Ascending aorta (tissue), 2 donors: ENCODE measurements at regions not wholly inside any gene's neighbourhood (a gene's known extent, or its start where the extent isn't known, plus 50 kb on each side); places are given as distances from the start of the nearest gene placed in this dataset.

Experiments used
- DNase-seq, 2 donors: peaks; one replicate each; pipeline ENCODE4 v3.0.0-alpha.2; 2019; ENCODE audit warnings: low spot score in 2 of 2
- H3K27ac ChIP-seq, 2 donors: fragments of 200-600 bp; sonication (generic); one replicate each; pipeline ENCODE4 v1.5.1; 2016 to 2017; ENCODE audit warnings: mild to moderate bottlenecking in 1 of 2
- H3K27me3 ChIP-seq: fragments of 200-600 bp; sonication (generic); one replicate; pipeline ENCODE4 v1.5.1; 2017
- H3K36me3 ChIP-seq, 2 donors: fragments of 200-600 bp; sonication (generic); one replicate each; pipeline ENCODE4 v1.5.1; 2016
- H3K4me1 ChIP-seq, 2 donors: fragments of 200-600 bp; sonication (generic); one replicate each; pipeline ENCODE4 v1.5.1; 2016 to 2017; ENCODE audit warnings: mild to moderate bottlenecking in 1 of 2
- H3K4me3 ChIP-seq, 2 donors: fragments of 200-600 bp; sonication (generic); one replicate each; pipeline ENCODE4 v1.5.1; 2016 to 2017; ENCODE audit warnings: mild to moderate bottlenecking in 1 of 2
- H3K9me3 ChIP-seq, 2 donors: fragments of 200-600 bp; sonication (generic); one replicate each; pipeline ENCODE4 v1.5.1; 2016
- intact Hi-C: fragments of 100-400 bp; cut with DNase I; formaldehyde crosslinking; loops from one replicate; pipeline ENCODE4 v1.15.1; 2023
- TF ChIP-seq, protein P1 (sequence below), 3 experiments: fragments of 200-600 bp in 2 of 3; fragments of 450-650 bp in 1 of 3; sonication (generic) in 2 of 3; IDR thresholded peaks; one replicate each; pipeline ENCODE4 v1.5.1; 2016 to 2019; ENCODE audit warnings: antibody characterized with exemption in 3 of 3, mild to moderate bottlenecking in 1 of 3, moderate library complexity in 1 of 3

DNA sequence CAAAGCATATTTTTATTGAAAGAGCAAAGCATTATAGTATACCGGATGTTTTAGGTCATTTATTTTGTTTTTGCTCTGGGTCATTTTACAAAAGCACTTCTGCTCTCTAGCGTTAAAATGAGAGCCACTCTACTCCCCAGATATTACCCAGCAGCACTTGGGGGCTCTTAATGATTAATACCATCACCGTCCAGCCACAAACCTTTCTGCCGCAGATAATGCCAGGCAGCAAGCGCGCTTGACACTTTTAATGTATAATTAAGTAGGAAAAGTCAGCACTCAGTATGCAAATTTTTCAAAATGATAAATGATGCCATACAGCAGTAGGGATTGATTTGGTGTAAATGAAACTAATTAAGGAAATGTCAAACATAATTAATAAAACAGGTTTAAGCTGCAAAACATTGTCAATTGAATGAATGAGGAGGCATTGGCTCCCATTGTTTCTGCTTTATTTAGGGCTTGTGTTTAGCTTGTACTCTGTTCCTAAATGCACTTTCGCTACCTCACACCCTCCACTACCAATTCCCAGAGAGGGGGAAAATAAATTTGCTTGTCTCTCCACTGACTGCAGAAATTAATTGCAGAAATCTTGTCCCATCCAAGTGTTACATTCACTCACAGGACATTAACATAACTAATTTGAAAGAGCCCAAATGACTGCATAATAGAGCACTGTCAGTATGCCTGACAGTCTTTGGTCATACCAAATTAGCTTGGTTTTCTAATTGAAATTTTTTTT lies 358.8 kb upstream of the ARRDC3 start:
- Histone ChIP-seq H3K36me3 (no peaks in the 10 kb centered on the region), H3K27ac (no peak overlapping the region), H3K27me3 (no peaks in the 10 kb centered on the region), H3K9me3 (no peaks in the 10 kb centered on the region), H3K4me1 (no peaks in the 10 kb centered on the region), H3K4me3 (no peak overlapping the region)
- DNase-seq, result no peak
- TF ChIP-seq, protein P1, sequence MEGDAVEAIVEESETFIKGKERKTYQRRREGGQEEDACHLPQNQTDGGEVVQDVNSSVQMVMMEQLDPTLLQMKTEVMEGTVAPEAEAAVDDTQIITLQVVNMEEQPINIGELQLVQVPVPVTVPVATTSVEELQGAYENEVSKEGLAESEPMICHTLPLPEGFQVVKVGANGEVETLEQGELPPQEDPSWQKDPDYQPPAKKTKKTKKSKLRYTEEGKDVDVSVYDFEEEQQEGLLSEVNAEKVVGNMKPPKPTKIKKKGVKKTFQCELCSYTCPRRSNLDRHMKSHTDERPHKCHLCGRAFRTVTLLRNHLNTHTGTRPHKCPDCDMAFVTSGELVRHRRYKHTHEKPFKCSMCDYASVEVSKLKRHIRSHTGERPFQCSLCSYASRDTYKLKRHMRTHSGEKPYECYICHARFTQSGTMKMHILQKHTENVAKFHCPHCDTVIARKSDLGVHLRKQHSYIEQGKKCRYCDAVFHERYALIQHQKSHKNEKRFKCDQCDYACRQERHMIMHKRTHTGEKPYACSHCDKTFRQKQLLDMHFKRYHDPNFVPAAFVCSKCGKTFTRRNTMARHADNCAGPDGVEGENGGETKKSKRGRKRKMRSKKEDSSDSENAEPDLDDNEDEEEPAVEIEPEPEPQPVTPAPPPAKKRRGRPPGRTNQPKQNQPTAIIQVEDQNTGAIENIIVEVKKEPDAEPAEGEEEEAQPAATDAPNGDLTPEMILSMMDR (IDR thresholded peaks at IDR 0.05), result no peak
- intact Hi-C loops, result no loop called here

DNA sequence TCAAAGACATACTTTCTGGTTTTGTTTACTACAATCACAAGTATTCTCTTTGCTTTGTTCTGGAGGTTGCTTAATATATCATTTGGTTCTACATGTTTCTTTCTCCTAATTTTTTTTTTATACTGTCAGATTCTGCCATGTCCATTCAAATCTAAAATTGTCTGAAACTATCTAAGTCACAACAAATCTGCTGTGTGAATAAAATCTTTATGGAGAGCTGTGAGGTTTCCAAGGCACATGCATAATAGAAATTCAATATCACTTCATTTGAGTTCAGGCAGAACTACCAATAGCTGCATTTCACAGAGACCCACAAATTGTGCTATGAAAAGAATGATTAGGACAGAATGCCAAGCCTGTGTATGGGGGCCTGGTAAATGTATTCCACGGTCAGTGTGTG lies 346.9 kb upstream of the ARRDC3 start:
- no peak for DNase-seq
- intact Hi-C loops, result no loop called here
- H3K9me3 ChIP-seq, result no peaks in the 10 kb centered on the region
- TF ChIP-seq, protein P1 (IDR thresholded peaks at IDR 0.05), result no peak
- no peak overlapping the region for H3K27ac ChIP-seq
- H3K4me1 ChIP-seq, result no peaks in the 10 kb centered on the region
- no peaks in the 10 kb centered on the region for H3K27me3 ChIP-seq
- H3K36me3 ChIP-seq, result no peaks in the 10 kb centered on the region
- H3K4me3 ChIP-seq, result no peak overlapping the region

DNA sequence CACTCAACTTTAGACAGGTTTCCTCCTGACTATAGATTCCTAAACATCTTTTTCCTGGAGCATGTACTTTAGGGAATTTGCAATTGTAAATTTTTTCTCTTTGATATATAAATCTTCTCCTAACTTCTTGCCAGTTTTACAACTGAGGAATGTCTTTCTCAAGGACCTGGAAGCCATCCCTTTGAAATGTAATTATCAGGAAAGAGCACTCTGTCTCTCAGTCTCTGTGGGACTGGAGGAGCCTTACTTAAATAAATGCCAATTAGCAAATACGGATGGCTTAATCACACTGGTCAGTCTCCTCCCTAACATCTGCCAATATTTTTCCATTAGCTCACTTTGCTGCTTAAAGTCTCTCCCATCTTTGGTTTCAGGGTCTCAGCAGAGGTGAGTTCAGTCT lies 344.3 kb upstream of the ARRDC3 start:
- H3K27me3 ChIP-seq, result no peaks in the 10 kb centered on the region
- TF ChIP-seq, protein P1 (IDR thresholded peaks at IDR 0.05), result no peak
- H3K36me3 ChIP-seq, result no peaks in the 10 kb centered on the region
- H3K4me3 ChIP-seq, result no peak overlapping the region
- intact Hi-C loops, result no loop called here
- no peak for DNase-seq
- H3K9me3 ChIP-seq, result no peaks in the 10 kb centered on the region
- no peak overlapping the region for H3K27ac ChIP-seq
- H3K4me1 ChIP-seq, result no peaks in the 10 kb centered on the region

DNA sequence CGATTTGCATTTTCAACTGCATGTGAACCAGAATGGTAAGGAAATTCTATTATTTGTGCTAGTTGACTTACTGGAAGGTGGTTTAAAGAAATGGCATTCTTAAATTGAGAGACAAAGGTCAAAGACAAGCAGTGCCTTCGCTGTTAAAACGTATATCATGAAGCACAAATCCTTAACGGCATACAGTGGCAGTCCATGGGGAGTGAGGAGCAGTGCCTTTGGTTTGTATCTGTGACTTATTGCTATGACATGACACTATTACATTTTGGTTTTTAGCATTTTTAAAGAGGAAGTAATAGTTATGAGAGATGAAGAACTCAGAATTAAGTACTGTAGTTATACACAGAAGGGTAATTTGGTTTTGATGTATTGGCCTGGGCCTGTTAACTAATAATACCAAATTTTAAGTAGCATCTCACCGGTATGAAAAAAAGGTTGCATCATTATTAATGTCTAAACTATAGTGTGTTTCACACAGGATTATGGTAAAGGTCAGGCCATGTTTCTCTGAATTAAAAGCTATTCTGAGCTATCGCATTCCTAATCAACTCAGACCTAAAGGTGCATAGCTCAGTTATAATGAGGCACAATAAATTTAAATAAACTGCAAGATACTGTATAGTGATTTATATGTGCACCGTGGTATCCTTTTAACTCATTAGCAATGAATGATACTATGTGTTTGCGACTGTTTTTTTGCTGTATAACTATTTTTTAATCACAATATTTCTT lies 339.8 kb upstream of the ARRDC3 start:
- Histone ChIP-seq H3K36me3 (no peaks in the 10 kb centered on the region), H3K27me3 (no peaks in the 10 kb centered on the region), H3K9me3 (no peaks in the 10 kb centered on the region), H3K27ac (no peak overlapping the region), H3K4me3 (no peak overlapping the region), H3K4me1 (no peaks in the 10 kb centered on the region)
- TF ChIP-seq, protein P1 (IDR thresholded peaks at IDR 0.05), result no peak
- DNase-seq, result no peak
- intact Hi-C loops, result no loop called here

DNA sequence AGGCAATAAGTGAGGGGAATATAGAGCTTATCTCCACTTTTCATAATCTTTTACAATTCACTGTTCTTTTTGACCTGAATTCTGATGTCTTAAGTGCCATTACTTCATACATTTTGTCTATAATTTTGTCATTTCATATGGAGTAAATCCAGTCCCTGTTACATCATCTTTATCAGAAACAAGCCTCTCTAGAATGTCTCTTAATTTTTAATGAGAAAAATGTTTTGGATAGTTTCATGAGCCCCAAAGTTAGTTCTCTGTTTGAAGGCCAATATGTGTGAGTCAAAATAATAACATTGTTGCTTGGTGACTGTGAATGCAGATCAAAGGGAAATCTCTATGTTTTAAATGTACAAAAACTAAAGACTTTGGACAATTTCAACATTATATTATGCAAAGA lies 329.6 kb upstream of the ARRDC3 start:
- TF ChIP-seq, protein P1 (IDR thresholded peaks at IDR 0.05), result no peak
- Histone ChIP-seq H3K4me1 (no peaks in the 10 kb centered on the region), H3K4me3 (no peak overlapping the region), H3K9me3 (no peaks in the 10 kb centered on the region), H3K36me3 (no peaks in the 10 kb centered on the region), H3K27ac (no peak overlapping the region), H3K27me3 (no peaks in the 10 kb centered on the region)
- intact Hi-C loops, result no loop called here
- no peak for DNase-seq
